GM18519 (cell line): ENCODE measurements at regions not wholly inside any gene's neighbourhood (a gene's known extent, or its start where the extent isn't known, plus 50 kb on each side); places are given as distances from the start of the nearest gene placed in this dataset.

Source experiments
- ATAC-seq: cut with Tn5 transposase; IDR thresholded peaks from one replicate; pipeline ENCODE4 v1.9.1; 2021; ENCODE audit warnings: mild to moderate bottlenecking, moderate library complexity; ENCODE audit not compliant: unreplicated experiment, low FRiP score

GRCh38 chr3:187924651-187925050, 179.4 kb upstream of the BCL6 start:
- no peak for ATAC-seq

- ATAC-seq, result no peak
These were observed 180.1 kb upstream of the BCL6 start for GRCh38 chr3:187925326-187925725.

- no peak for ATAC-seq
These were observed 181.4 kb upstream of the BCL6 start for GRCh38 chr3:187926620-187927019.

- ATAC-seq, result no peak
These were observed 182.3 kb upstream of the BCL6 start for GRCh38 chr3:187927565-187927964.

GRCh38 chr3:187929112-187929816, 184.0 kb upstream of the BCL6 start:
- ATAC-seq, result no peak

- ATAC-seq, result no peak
These were observed 184.8 kb upstream of the BCL6 start for GRCh38 chr3:187930021-187930420.

GRCh38 chr3:187931101-187931500, 185.8 kb upstream of the BCL6 start:
- ATAC-seq, result no peak

- no peak for ATAC-seq
These were observed 186.6 kb upstream of the BCL6 start for GRCh38 chr3:187931770-187932278.

- ATAC-seq, result no peak
These were observed 187.3 kb upstream of the BCL6 start for GRCh38 chr3:187932530-187932929.

- peak; percentile 92 for ATAC-seq
These were observed 190.4 kb upstream of the BCL6 start for GRCh38 chr3:187935623-187936156.

GRCh38 chr3:187936676-187937075, 191.4 kb upstream of the BCL6 start:
- ATAC-seq, result no peak

GRCh38 chr3:187939891-187940290, 194.6 kb upstream of the BCL6 start:
- no peak for ATAC-seq

- no peak for ATAC-seq
These were observed 196.0 kb upstream of the BCL6 start for GRCh38 chr3:187941135-187941847.

- ATAC-seq, result no peak
These were observed 196.6 kb upstream of the BCL6 start for GRCh38 chr3:187941848-187942194.

- ATAC-seq, result no peak
These were observed 197.5 kb upstream of the BCL6 start for GRCh38 chr3:187942658-187943241.

- no peak for ATAC-seq
These were observed 198.6 kb upstream of the BCL6 start for GRCh38 chr3:187943677-187944389.

GRCh38 chr3:187944390-187945179, 199.3 kb upstream of the BCL6 start:
- no peak for ATAC-seq

GRCh38 chr3:187945374-187945773, 200.1 kb upstream of the BCL6 start:
- ATAC-seq, result no peak

- no peak for ATAC-seq
These were observed 201.0 kb upstream of the BCL6 start for GRCh38 chr3:187946163-187946691.

- no peak for ATAC-seq
These were observed 201.7 kb upstream of the BCL6 start for GRCh38 chr3:187946981-187947380.
